ENCODE measurements at regions not wholly inside any gene's neighbourhood (a gene's known extent, or its start where the extent isn't known, plus 50 kb on each side); places are given as distances from the start of the nearest gene placed in this dataset.

- no peak for TF ChIP-seq POLR2A (IDR thresholded peaks at IDR 0.05)
- no peak for TF ChIP-seq CTCF (IDR thresholded peaks at IDR 0.05)
These were observed 139.2 kb downstream of the SLITRK5 start for GRCh38 chr13:87810391-87810801.

Measured in vagina (tissue), 2 donors.